K562 (cell line): ENCODE measurements at regions not wholly inside any gene's neighbourhood (a gene's known extent, or its start where the extent isn't known, plus 50 kb on each side); places are given as distances from the start of the nearest gene placed in this dataset.
A peak's percentile ranks its signal among the peaks of the same experiment; 100 is the strongest.

ENCODE experiments used
- ATAC-seq: fragments of 200-7000 bp; cut with Tn5 transposase; 3 replicates; pipeline ENCODE4 v1.9.1; 2020; ENCODE audit warnings: moderate library complexity
- BruUV-seq: library from RNA; stranded (reverse); fragments of 400-500 nt; replicated peaks from 2 replicates; lab custom pipeline; 2021; lab: Mats Ljungman, UMichigan
- CTCF ChIA-PET: fragments of 300-600 bp; formaldehyde crosslinking; extraction: SDS; loops from one replicate; lab custom pipeline; 2021; ENCODE audit warnings: low intra/inter-chr PET ratio; lab: Yijun Ruan, JAX
- POLR2A ChIA-PET: fragments of 300-600, 350-650 bp; sonication (Branson Sonifier 250); formaldehyde crosslinking; extraction: SDS; loops from one replicate; lab custom pipeline; 2021; ENCODE audit warnings: antibody characterized with exemption, inconsistent platforms; lab: Yijun Ruan, JAX
- DNase-seq, 4 experiments: peaks; one replicate each; pipeline versions ENCODE4 v3.0.0 to v3.0.0-alpha.2; 2011 to 2018; ENCODE audit warnings: low spot score in 3 of 4, mixed read lengths in 3 of 4; ENCODE audit errors: extremely low read depth in 1 of 4
- FAIRE-seq: peaks from 2 replicates; lab custom pipeline; 2011; peaks lifted over from hg19 to GRCh38; lab: Jason Lieb, UNC
- H2AFZ ChIP-seq: 2 replicates; pipeline ENCODE4 v1.6.0; 2011; ENCODE audit warnings: low read depth, low read length, control low read depth, inconsistent platforms
- H3K27ac ChIP-seq: fragments of 200-600 bp; 3 replicates; pipeline ENCODE4 v1.8.0; 2011; ENCODE audit warnings: low read depth, mild to moderate bottlenecking, control low read depth, inconsistent platforms, low read length, moderate library complexity, mixed read lengths; ENCODE audit errors: extremely low read depth
- H3K27me3 ChIP-seq, 2 experiments: fragments of 300-600 bp in 1 of 2; 2 replicates in 1 of 2; 3 replicates in 1 of 2; pipeline versions ENCODE4 v1.6.0 to v1.8.0; 2011; ENCODE audit warnings: inconsistent platforms in 2 of 2, low read length in 2 of 2, mild to moderate bottlenecking in 1 of 2, mixed read lengths in 1 of 2, moderate library complexity in 1 of 2; ENCODE audit not compliant: control insufficient read depth in 2 of 2, insufficient read depth in 2 of 2
- H3K36me3 ChIP-seq: fragments of 300-600 bp; 3 replicates; pipeline ENCODE4 v1.8.0; 2011; ENCODE audit warnings: mild to moderate bottlenecking, low read length, inconsistent platforms; ENCODE audit not compliant: control insufficient read depth, insufficient read depth
- H3K4me1 ChIP-seq, 2 experiments: fragments of 200-600 bp in 1 of 2; replicated peaks in 1 of 2; 2 replicates in 1 of 2; 3 replicates in 1 of 2; pipeline versions ENCODE4 v1.5.1 to v1.8.0; 2011; ENCODE audit warnings: inconsistent platforms in 2 of 2, low read length in 2 of 2, mild to moderate bottlenecking in 1 of 2, mixed read lengths in 1 of 2, moderate library complexity in 1 of 2; ENCODE audit not compliant: control insufficient read depth in 2 of 2, insufficient read depth in 2 of 2
- H3K4me2 ChIP-seq: 2 replicates; pipeline ENCODE4 v1.6.1; 2011; ENCODE audit warnings: low read length, control low read depth, inconsistent platforms, mixed read lengths; ENCODE audit not compliant: insufficient read depth
- H3K4me3 ChIP-seq: fragments of 200-600 bp; sonication (generic), shearing (Covaris generic); 2 replicates; pipeline ENCODE4 v1.5.1; 2016; ENCODE audit warnings: control low read depth, inconsistent platforms
- H3K79me2 ChIP-seq: fragments of 200-600 bp; 3 replicates; pipeline ENCODE4 v1.8.0; 2011; ENCODE audit warnings: low read length, inconsistent platforms; ENCODE audit not compliant: control insufficient read depth, insufficient read depth
- H3K9ac ChIP-seq, 2 experiments: 2 replicates each; pipeline versions ENCODE4 v1.6.0 to v1.6.1; 2011; ENCODE audit warnings: low read depth in 2 of 2, low read length in 2 of 2, control low read depth in 1 of 2, inconsistent platforms in 1 of 2, mild to moderate bottlenecking in 1 of 2, mixed read lengths in 1 of 2; ENCODE audit not compliant: insufficient read depth in 1 of 2
- H3K9me1 ChIP-seq: one replicate; pipeline ENCODE4 v1.6.0; 2011; ENCODE audit warnings: inconsistent platforms, mild to moderate bottlenecking, low read length, moderate library complexity; ENCODE audit not compliant: control insufficient read depth, insufficient read depth
- H3K9me3 ChIP-seq: replicated peaks from 2 replicates; pipeline ENCODE4 v1.5.1; 2011; ENCODE audit warnings: low read depth, low read length, inconsistent platforms; ENCODE audit not compliant: control insufficient read depth, insufficient read depth
- H4K20me1 ChIP-seq: replicated peaks from 2 replicates; pipeline ENCODE4 v1.6.1; 2011; ENCODE audit warnings: low read length, inconsistent platforms, mixed read lengths; ENCODE audit not compliant: control insufficient read depth, insufficient read depth
- ATF1 ChIP-seq, 2 experiments: fragments of 450-650 bp in 1 of 2; IDR thresholded peaks; 2 replicates each; pipeline ENCODE4 v1.6.1; 2016; ENCODE audit warnings: missing compliant biosample characterization in 1 of 2, missing genetic modification characterization in 1 of 2
- BCL6 ChIP-seq: fragments of 250-450 bp; sonication (Bioruptor Pico); IDR thresholded peaks from 2 replicates; pipeline ENCODE4 v1.4.0; 2020
- BCOR ChIP-seq: fragments of 450-650 bp; IDR thresholded peaks from 2 replicates; pipeline ENCODE4 v1.6.1; 2016
- EGR1 ChIP-seq: fragments of 450-650 bp; conservative IDR thresholded peaks from 2 replicates; pipeline ENCODE4 v1.6.1; 2017; ENCODE audit warnings: mild to moderate bottlenecking
- FOXA3 ChIP-seq, 2 experiments: fragments of 450-650 bp in 1 of 2; sonication (generic) in 1 of 2; formaldehyde crosslinking; IDR thresholded peaks in 1 of 2; conservative IDR thresholded peaks in 1 of 2; 2 replicates each; pipeline versions ENCODE4 v1.4.0 to v1.8.0; 2020 to 2022; ENCODE audit warnings: mild to moderate bottlenecking in 2 of 2, missing genetic modification reagents in 1 of 2
- FOXK2 ChIP-seq, 2 experiments: fragments of 450-650 bp; IDR thresholded peaks in 1 of 2; conservative IDR thresholded peaks in 1 of 2; 2 replicates each; pipeline ENCODE4 v1.6.1; 2016; ENCODE audit warnings: low read depth in 2 of 2, mild to moderate bottlenecking in 1 of 2
- FOXM1 ChIP-seq, 2 experiments: fragments of 450-650 bp in 1 of 2; sonication (generic) in 1 of 2; formaldehyde crosslinking in 1 of 2; IDR thresholded peaks; 2 replicates each; pipeline versions ENCODE4 v1.6.1 to v1.9.0; 2017 to 2022; ENCODE audit warnings: low read depth in 2 of 2, mild to moderate bottlenecking in 2 of 2, missing genetic modification reagents in 1 of 2, moderate library complexity in 1 of 2
- ILF3 ChIP-seq: fragments of 450-650 bp; IDR thresholded peaks from 2 replicates; pipeline ENCODE4 v1.6.1; 2018; ENCODE audit warnings: antibody characterized with exemption, mild to moderate bottlenecking, moderate library complexity, borderline replicate concordance
- KAT2B ChIP-seq: IDR thresholded peaks from one replicate; pipeline ENCODE4 v1.6.1; 2012; ENCODE audit warnings: low read depth, mild to moderate bottlenecking, control low read depth, inconsistent platforms, low read length, moderate library complexity
- KDM4B ChIP-seq, 2 experiments: fragments of 450-650 bp in 1 of 2; sonication (generic) in 1 of 2; IDR thresholded peaks; 2 replicates each; pipeline ENCODE4 v1.6.1; 2016 to 2017; ENCODE audit warnings: borderline replicate concordance in 2 of 2, antibody characterized with exemption in 1 of 2, low read depth in 1 of 2, mild to moderate bottlenecking in 1 of 2
- KLF10 ChIP-seq: fragments of 250-450 bp; sonication (Bioruptor Pico); IDR thresholded peaks from 2 replicates; pipeline ENCODE4 v1.6.1; 2021; ENCODE audit warnings: matching md5 sums
- NFIX ChIP-seq: fragments of 250-450 bp; sonication (Bioruptor Pico); IDR thresholded peaks from 2 replicates; pipeline ENCODE4 v1.4.0; 2020; ENCODE audit warnings: low read depth, mild to moderate bottlenecking, moderate library complexity
- POLR2AphosphoS2 ChIP-seq: IDR thresholded peaks from 2 replicates; pipeline ENCODE4 v1.6.1; 2012; ENCODE audit warnings: low read length, improper control_type of control experiment
- PTBP1 ChIP-seq: fragments of 200-400 bp; formaldehyde crosslinking; IDR thresholded peaks from 2 replicates; pipeline ENCODE4 v1.6.1; 2017; ENCODE audit warnings: low read depth, low read length
- RBM25 ChIP-seq: fragments of 200-400 bp; formaldehyde crosslinking; IDR thresholded peaks from 2 replicates; pipeline ENCODE4 v1.6.1; 2018; ENCODE audit warnings: low read length, low read depth, moderate library complexity; ENCODE audit not compliant: severe bottlenecking
- SIN3A ChIP-seq, 2 experiments: fragments of 150-350 bp in 1 of 2; IDR thresholded peaks; 2 replicates each; pipeline ENCODE4 v1.6.1; 2011 to 2016; ENCODE audit warnings: borderline replicate concordance in 2 of 2, low read depth in 2 of 2, low read length in 2 of 2, mild to moderate bottlenecking in 2 of 2, moderate library complexity in 2 of 2; ENCODE audit not compliant: control insufficient read depth in 1 of 2
- TRIM28 ChIP-seq: fragments of 450-650 bp; IDR thresholded peaks from 2 replicates; pipeline ENCODE4 v1.6.1; 2017
- ZBTB9 ChIP-seq: fragments of 450-650 bp; formaldehyde crosslinking; IDR thresholded peaks from 2 replicates; pipeline ENCODE4 v1.4.0; 2020; ENCODE audit warnings: mild to moderate bottlenecking, moderate library complexity
- ZC3H4 ChIP-seq: sonication (generic); formaldehyde crosslinking; IDR thresholded peaks from 2 replicates; pipeline ENCODE4 v1.9.0; 2021; ENCODE audit warnings: missing genetic modification reagents, borderline replicate concordance
- ZNF384 ChIP-seq: IDR thresholded peaks from 2 replicates; pipeline ENCODE4 v1.6.1; 2012; ENCODE audit warnings: low read depth, low read length, improper control_type of control experiment
- ZNF408 ChIP-seq: fragments of 250-450 bp; sonication (Bioruptor Pico); IDR thresholded peaks from 2 replicates; pipeline ENCODE4 v1.4.0; 2020; ENCODE audit warnings: low read depth, mild to moderate bottlenecking, moderate library complexity
- ZNF41 ChIP-seq: fragments of 250-450 bp; sonication (Bioruptor Pico); conservative IDR thresholded peaks from 2 replicates; pipeline ENCODE4 v1.4.0; 2020; ENCODE audit warnings: mild to moderate bottlenecking
- WGBS: fragments of 100-300 bp; shearing (Covaris generic); methylation state at CpG from one replicate; pipeline ENCODE4 v1.1.6; 2016; ENCODE audit warnings: low coverage, mixed read lengths; ENCODE audit not compliant: insufficient coverage; ENCODE audit errors: missing lambda C conversion rate; 5-methylcytosine and 5-hydroxymethylcytosine counted together
- in situ Hi-C: fragments of 300-500 bp; cut with MboI; formaldehyde crosslinking; loops from 4 replicates; pipeline ENCODE4 v1.15.0; 2018; ENCODE audit warnings: inconsistent platforms, mixed read lengths
- intact Hi-C: fragments of 100-400 bp; cut with micrococcal nuclease; formaldehyde crosslinking; loops from 2 replicates; pipeline ENCODE4 v1.14.2; 2022

GRCh38 chr12:123073962-123074801 lies 76.7 kb downstream of the PITPNM2 start:
- no peak overlapping the region for H2AFZ ChIP-seq
- H3K9me3 ChIP-seq: no peaks in the 10 kb centered on the region
- no peaks in the 10 kb centered on the region; the same call in 2 of the 3 replicates for H3K36me3 ChIP-seq
- POLR2A ChIA-PET: interaction anchor here (0.6 to 1.4 kb wide), 5 partner anchors 14 to 159 kb away, joined by 3 to 5 read pairs (median 3); partner anchors contain the start of genes MPHOSPH9 and MTRFR
- in situ Hi-C loops: no loop called here
- H3K4me3 ChIP-seq: no peak overlapping the region
- H4K20me1 ChIP-seq: peaks cover 12% of the 10 kb centered on the region
- H3K79me2 ChIP-seq: no peaks in the 10 kb centered on the region
- CTCF ChIA-PET: no interaction called here
- H3K9ac ChIP-seq: 0 out of 4 replicates have a peak overlapping the region, but pooled peaks of 1 of the 2 experiments have one; percentile 18
- H3K4me1 ChIP-seq: peaks cover 13 to 26% of the 10 kb centered on the region in 2 experiments; a peak in 4 of 5 replicates
- peak; percentile 65 for FAIRE-seq
- no TSS peak for BruUV-seq
- no peak overlapping the region for H3K4me2 ChIP-seq
- ATAC-seq: no peak
- 47% methylated on average over 8 of the region's 8 CpGs for WGBS
- DNase-seq: no peak
- no peak overlapping the region for H3K27ac ChIP-seq
- intact Hi-C loops: no loop called here
- no peaks in the 10 kb centered on the region for H3K27me3 ChIP-seq
- peaks cover 4% of the 10 kb centered on the region for H3K9me1 ChIP-seq
- TF ChIP-seq FOXK2 (conservative IDR thresholded peaks at IDR 0.05 in 1 of 2, IDR thresholded peaks at IDR 0.05 in 1 of 2; ENCODE audit: low read depth in 2 of 2) (0 out of 4 replicates have a peak, but pooled peaks of 1 of the 2 experiments have one; percentile 19), TRIM28 (no peak), ZNF408 (no peak), POLR2AphosphoS2 (no peak), FOXM1 (IDR thresholded peaks at IDR 0.05; ENCODE audit: low read depth) (no peak), FOXM1 (CRISPR knock-in tag; IDR thresholded peaks at IDR 0.05; ENCODE audit: low read depth) (no peak), ATF1 (CRISPR knock-in tag; IDR thresholded peaks at IDR 0.05) (no peak), ATF1 (tag; IDR thresholded peaks at IDR 0.05) (no peak), ZNF384 (no peak), ZNF41 (no peak), SIN3A (IDR thresholded peaks at IDR 0.05; ENCODE audit: borderline replicate concordance in 2 of 2, control insufficient read depth in 1 of 2, low read depth in 2 of 2, low read length in 2 of 2) (no peak), ILF3 (no peak), NFIX (CRISPR knock-in tag) (no peak), BCOR (peak; percentile 63), ZBTB9 (CRISPR knock-in tag) (no peak), ZC3H4 (no peak), RBM25 (peak; percentile 86), PTBP1 (0 out of 2 replicates have a peak, but pooled peaks have one; percentile 25), KDM4B (IDR thresholded peaks at IDR 0.05; ENCODE audit: borderline replicate concordance in 2 of 2, low read depth in 1 of 2) (no peak), KLF10 (CRISPR knock-in tag) (no peak), BCL6 (no peak), EGR1 (0 out of 2 replicates have a peak, but pooled peaks have one; percentile 27), KAT2B (no peak), FOXA3 (CRISPR knock-in tag; conservative IDR thresholded peaks at IDR 0.05 in 1 of 2, IDR thresholded peaks at IDR 0.05 in 1 of 2) (no peak)
